T1000 (cell line): ENCODE measurements at regions not wholly inside any gene's neighbourhood (a gene's known extent, or its start where the extent isn't known, plus 50 kb on each side); places are given as distances from the start of the nearest gene placed in this dataset.

Experiments
- DNase-seq: peaks from one replicate; lab custom pipeline; 2025; ENCODE audit warnings: mixed read lengths; lab: John Stamatoyannopoulos, UW

- no peak for DNase-seq
These were observed 97.1 kb downstream of the JCAD start for GRCh38 chr10:29962166-29962850.

- DNase-seq: no peak
These were observed 98.0 kb downstream of the JCAD start for GRCh38 chr10:29961351-29961750.

GRCh38 chr10:29960261-29960660 is 99.1 kb downstream of the JCAD start:
- no peak for DNase-seq

DNA sequence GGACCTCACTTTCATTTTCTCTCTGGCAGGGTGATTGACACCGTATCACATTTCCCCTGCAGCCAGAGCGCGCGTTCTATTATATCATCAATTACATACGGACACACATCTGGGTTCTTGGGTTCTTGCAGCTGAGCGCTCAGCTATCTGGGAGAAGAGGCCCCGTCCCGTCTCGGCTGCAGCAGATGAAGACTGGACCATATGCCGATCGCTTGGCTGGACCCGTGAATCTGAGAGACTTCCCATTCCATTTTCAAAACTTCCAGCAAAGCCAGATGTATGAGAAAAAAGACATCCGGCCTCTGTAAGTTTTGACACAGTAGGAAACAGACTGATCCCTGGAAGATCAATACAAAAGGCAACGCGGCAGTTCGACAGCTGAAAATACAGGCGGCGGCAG is 99.8 kb downstream of the JCAD start:
- DNase-seq: no peak

GRCh38 chr10:29958440-29958839 is 100.9 kb downstream of the JCAD start:
- no peak for DNase-seq

- DNase-seq: peak; percentile 24
These were observed 101.5 kb downstream of the JCAD start for GRCh38 chr10:29957907-29958331.

- DNase-seq: no peak
These were observed 102.2 kb downstream of the JCAD start for GRCh38 chr10:29957236-29957635.

- no peak for DNase-seq
These were observed 103.0 kb downstream of the JCAD start for GRCh38 chr10:29956335-29956924.

DNA sequence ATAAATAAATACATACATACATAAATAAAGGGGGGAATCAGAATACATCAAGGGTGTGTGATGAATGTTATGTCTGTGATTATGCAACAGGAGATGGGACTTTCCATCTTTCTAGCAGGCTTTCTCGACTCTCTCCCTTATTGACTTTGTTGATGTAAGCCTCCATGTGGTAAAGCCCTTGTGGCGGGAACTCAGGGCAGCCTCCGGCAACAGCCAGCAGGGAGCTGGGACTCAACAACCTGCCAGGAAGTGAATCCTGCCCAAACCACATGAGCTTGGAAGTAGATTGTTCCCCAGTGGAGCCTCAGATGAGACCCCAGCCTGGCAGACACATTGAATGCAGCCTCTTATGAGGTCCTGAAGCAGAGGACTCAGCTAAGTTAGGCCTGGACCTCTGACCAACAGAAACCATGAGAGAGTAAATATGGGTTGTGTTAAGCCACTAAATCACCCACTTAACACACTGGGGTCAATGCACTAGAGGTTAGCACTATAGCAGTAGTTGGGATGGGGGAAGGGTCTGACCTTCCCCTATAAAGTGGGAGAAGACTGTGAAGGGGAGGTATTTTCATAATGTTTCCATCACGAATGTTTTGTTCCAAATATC is 104.0 kb downstream of the JCAD start:
- peak; percentile 16 for DNase-seq

- no peak for DNase-seq
These were observed 107.9 kb downstream of the JCAD start for GRCh38 chr10:29951441-29951931.

DNA sequence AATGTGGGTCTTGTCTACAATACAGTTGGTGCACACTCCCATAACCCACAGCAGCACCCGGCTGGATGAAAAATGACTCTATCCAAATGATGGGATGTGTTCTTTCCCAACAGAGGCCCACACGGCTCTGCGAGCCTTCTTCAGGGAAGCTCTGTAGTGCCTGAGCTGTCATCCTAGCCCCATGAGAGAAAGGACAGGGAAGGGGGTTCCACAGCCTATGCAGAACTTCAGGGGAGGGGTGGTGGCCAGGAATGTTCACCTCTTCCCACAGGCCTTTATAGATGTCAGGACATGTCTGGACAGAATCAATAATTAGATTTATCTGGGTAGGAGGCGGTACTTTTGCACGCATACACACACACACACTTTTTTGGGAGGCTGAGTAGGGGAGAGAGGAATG is 109.0 kb downstream of the JCAD start:
- no peak for DNase-seq

DNA sequence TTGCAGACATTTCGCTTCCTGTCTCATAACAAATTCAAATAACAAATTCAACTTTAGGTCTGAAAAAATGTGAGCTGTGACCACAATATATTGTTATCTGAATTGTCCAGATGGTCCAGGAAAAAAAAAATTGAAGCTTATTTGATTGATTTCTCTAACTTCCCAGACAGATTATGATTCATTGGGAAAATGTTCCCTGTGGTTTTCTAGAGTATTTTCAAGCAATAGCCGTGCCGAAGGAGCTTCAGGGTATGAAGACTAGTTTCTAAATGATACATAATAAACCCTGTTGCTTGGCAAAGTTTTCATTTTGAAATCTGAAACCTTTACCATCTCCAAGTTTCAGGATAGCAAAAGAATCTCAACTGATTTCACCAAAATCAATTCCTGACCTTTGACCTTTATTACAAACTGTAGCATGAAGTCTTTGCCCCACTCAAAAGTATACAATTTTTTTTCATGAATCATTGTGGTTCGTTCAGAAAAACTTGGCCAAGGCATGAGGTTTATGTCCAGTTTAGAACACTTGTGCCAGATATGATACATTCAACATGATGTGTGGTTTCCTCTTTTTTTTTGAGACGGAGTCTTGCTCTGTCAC is 109.9 kb downstream of the JCAD start:
- no peak for DNase-seq

DNA sequence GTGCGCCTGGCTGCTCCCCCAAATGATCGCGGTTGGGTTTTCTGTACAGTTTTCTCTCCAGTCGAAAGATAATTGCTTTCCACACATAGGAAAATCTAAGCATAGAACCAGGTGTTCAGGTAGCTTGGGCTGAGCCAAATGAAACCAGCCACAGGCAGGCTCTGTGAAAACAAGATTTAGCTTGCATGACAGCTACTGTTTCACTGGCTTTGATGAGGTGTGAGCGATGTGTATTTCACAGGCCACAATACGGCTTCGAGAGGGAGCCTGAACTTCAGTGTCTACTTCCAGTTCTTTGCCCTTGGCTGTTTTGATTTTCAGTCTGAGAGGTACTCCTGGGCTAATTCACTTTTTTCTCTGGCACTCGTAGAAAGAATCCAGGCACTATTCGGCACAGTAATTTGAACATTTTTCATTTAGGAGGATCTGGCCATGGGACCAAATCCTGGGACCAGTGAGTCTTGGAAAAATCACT is 110.5 kb downstream of the JCAD start:
- DNase-seq: no peak

- no peak for DNase-seq
These were observed 111.7 kb downstream of the JCAD start for GRCh38 chr10:29947701-29948060.

DNA sequence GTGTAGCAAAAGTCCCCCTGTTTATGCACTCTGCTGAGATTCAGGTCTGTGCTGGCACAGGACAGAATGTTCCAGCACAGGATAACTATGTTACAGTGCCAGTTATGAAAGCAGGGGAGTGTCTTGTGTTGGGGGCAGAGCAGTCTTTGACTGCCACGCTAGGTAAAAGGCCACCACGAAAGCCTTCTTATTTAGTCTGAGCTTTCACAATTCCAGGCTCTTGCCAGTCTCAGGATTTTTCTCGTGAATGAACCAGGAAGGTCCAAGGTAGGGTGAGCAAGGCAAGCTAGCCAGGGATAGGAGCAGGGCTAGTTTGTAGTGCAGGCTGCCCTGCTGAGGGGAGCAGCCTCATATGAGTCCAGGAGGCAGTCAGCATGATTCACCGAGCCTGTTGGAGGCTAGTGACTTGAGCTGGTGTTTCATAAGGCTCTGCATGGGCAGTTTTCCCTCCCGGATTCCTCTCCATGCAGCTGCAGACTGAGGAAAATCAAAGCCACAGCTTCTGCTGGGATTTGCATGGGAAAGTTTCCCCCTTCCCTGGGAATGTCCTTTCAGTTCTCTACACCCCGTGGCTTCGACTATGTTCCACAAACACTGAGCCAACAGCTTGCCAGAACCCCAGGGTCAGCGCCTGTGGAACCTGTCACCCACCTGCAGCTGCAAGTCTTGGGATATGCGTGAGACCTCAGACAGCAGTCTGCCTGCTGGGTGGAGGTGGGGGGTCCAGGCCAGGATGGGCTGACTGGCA is 112.3 kb downstream of the JCAD start:
- DNase-seq: peak; percentile 13

DNA sequence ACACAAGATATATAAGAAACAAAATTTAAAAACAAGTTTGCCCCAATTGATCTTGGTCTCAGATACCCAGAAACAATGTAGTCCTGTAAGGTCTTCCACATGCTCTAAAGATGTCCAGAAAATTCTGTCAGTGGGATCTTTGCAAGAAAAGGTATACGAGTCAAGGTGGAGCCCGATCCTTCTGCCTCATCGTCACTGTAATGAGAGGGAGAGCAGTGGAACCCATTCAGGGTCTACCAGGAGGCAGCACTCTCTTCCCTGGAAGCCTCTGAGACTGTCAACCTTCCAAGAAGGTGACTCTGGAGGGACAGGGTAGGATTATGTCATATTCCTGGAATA is 112.8 kb downstream of the JCAD start:
- no peak for DNase-seq

DNA sequence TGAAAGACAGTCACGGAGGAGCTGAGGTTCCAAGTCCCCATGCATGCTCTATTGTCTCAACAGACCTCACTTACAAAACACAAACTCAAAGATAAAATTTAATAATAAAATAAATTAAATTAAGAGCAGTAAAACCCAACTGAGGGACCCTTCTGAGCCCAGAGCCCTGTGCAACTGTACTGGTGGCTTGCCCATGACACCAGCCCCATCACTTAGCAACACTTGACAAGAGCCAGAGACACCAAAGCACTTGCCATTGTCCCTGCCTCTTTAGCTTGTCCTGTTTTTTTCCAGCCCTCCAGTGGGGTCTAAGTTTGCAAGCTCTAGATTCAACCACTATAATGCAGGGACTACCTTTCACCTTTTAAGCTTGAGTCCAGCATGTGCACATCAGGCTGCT is 117.9 kb downstream of the JCAD start:
- no peak for DNase-seq

GRCh38 chr10:29932991-29933390 is 126.4 kb downstream of the JCAD start:
- DNase-seq: no peak

GRCh38 chr10:29931833-29932232 is 127.6 kb downstream of the JCAD start:
- no peak for DNase-seq

DNA sequence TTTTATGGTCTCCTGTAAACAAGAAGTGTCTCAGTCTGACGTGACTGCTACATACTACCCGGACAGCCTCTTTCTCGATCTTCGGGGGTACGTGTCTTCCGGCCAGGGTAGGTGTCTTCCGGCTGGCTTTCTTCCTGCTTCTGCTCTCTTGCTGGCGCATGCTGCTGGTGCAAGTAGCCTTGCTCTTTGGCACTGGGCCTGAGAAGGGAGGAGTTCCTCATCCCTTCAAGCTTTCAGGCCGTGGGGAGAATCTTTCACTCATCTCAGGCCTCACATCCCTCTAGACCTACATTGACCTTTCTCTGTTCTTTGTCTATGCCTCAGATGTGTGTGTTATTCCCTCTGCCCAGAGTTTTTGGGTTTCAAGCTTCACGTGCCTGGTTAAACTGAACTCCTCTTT is 130.4 kb downstream of the JCAD start:
- DNase-seq: no peak

DNA sequence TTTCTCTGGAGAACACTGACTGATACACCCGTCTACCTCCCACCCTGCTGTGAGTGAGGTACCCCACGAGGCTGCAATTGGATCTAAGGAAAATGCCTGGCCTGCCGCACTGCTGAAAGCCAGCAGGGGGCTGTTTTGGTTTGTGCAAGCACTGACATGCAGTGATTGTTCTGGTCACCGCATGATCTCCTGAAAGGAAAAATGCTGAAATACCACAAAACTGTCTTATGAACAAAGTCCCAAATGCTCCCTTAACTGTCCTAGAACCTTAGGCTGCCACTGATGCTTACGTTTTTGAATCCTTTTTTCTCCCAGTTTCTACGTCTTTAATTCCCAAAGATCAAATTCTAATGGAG is 132.7 kb downstream of the JCAD start:
- DNase-seq: no peak
